ENCODE measurements at regions not wholly inside any gene's neighbourhood (a gene's known extent, or its start where the extent isn't known, plus 50 kb on each side); places are given as distances from the start of the nearest gene placed in this dataset.
"Not testable (repeated sequence)": the region's sequence is repeated elsewhere in the genome, so short reads cannot be mapped to it uniquely, and the experiment has no call there.

GRCh38 chrX:44060221-44060620, 87.0 kb upstream of the NDP start:
- Mint-ChIP-seq H3K27ac (no peak overlapping the region), H3K36me3 (ENCODE audit: low read depth) (no peaks in the 10 kb centered on the region), H3K4me1 (ENCODE audit: low read depth) (peaks cover 7% of the 10 kb centered on the region), H3K27me3 (peaks cover 7% of the 10 kb centered on the region), H3K9me3 (no peaks in the 10 kb centered on the region), H3K4me3 (no peak overlapping the region)

DNA sequence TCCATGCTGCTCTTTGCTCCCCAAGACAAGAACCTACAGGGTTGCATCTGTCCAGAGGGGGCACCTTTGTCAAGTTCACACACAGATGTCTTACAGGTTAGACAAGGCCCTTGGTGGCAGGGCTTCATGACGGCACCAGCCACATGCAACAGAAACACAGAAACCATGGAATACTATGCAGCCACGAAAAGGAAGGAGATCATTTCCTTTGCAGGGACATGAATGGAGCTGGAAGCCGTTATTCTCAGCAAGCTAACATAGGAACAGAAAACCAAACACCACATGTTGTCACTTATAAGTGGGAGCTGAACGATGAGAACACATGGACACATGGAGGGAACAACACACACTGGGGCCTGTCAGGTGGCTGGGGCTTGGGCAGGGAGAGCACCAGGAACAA, 85.1 kb upstream of the NDP start:
- peaks cover 15% of the 10 kb centered on the region for H3K4me1 Mint-ChIP-seq (ENCODE audit: low read depth)
- no peak overlapping the region for H3K4me3 Mint-ChIP-seq
- H3K36me3 Mint-ChIP-seq (ENCODE audit: low read depth): no peaks in the 10 kb centered on the region
- peaks cover 7% of the 10 kb centered on the region for H3K27me3 Mint-ChIP-seq
- H3K27ac Mint-ChIP-seq: no peak overlapping the region
- H3K9me3 Mint-ChIP-seq: no peaks in the 10 kb centered on the region

GRCh38 chrX:44055638-44056037, 82.4 kb upstream of the NDP start:
- peak overlapping the region; percentile 63 for H3K27ac Mint-ChIP-seq
- peaks cover 15% of the 10 kb centered on the region for H3K4me1 Mint-ChIP-seq (ENCODE audit: low read depth)
- no peaks in the 10 kb centered on the region for H3K9me3 Mint-ChIP-seq
- no peaks in the 10 kb centered on the region for H3K36me3 Mint-ChIP-seq (ENCODE audit: low read depth)
- H3K4me3 Mint-ChIP-seq: peak overlapping the region; percentile 32
- H3K27me3 Mint-ChIP-seq: peaks cover 4% of the 10 kb centered on the region

- Mint-ChIP-seq H3K27me3 (peaks cover 4% of the 10 kb centered on the region), H3K4me3 (no peak overlapping the region), H3K9me3 (no peaks in the 10 kb centered on the region), H3K36me3 (ENCODE audit: low read depth) (no peaks in the 10 kb centered on the region), H3K4me1 (ENCODE audit: low read depth) (peaks cover 15% of the 10 kb centered on the region), H3K27ac (peak overlapping the region; percentile 52)
These were observed 81.8 kb upstream of the NDP start for GRCh38 chrX:44054863-44055601.

GRCh38 chrX:44045106-44045505, 71.9 kb upstream of the NDP start:
- not testable (repeated sequence) for H3K4me3 Mint-ChIP-seq; H3K4me1 Mint-ChIP-seq (ENCODE audit: low read depth); H3K27ac Mint-ChIP-seq; H3K27me3 Mint-ChIP-seq; H3K9me3 Mint-ChIP-seq; H3K36me3 Mint-ChIP-seq (ENCODE audit: low read depth)

DNA sequence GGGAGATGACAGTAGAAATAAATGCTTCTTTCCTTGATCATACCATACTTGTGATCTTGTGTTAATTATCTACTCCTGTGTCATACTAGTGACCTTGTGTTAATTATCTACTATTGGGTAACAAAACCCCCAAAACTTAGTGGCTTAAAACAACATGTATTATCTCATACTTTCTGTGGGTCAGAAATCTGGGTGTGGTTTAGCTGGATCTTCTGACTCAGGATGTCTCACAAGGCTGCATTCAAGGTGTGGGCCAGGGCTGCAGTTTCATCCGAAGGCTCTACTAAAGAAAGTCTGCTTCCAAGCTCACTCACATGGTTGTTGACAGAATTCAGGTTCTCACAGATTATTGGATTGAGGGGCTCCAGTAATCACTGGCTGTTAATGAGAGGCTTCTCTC, 70.3 kb upstream of the NDP start:
- Mint-ChIP-seq H3K27ac (no peak overlapping the region), H3K4me3 (no peak overlapping the region), H3K36me3 (ENCODE audit: low read depth) (no peaks in the 10 kb centered on the region), H3K27me3 (no peaks in the 10 kb centered on the region), H3K4me1 (ENCODE audit: low read depth) (no peaks in the 10 kb centered on the region), H3K9me3 (no peaks in the 10 kb centered on the region)

GRCh38 chrX:44042751-44043150, 69.6 kb upstream of the NDP start:
- no peaks in the 10 kb centered on the region for H3K4me1 Mint-ChIP-seq (ENCODE audit: low read depth)

DNA sequence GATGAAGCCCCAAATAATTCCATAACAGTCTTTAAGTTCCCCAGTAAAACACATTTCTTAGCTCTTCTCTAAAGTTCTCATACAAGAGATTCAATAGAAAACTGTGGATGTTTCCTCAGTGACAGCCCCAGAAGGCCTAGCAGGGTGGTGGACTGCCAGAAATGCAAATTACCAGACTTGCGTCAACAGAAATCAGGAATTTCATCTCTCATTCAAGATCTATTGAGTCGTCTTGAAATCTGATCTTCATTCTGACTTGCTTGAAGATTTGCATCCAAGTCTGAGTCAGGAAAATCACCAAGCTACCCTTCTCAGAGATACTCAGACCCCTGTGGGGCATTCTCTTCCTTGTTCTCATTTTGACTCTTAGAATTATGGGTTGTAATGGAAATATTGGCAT, 68.9 kb upstream of the NDP start:
- H3K9me3 Mint-ChIP-seq: no peaks in the 10 kb centered on the region
- no peaks in the 10 kb centered on the region for H3K36me3 Mint-ChIP-seq (ENCODE audit: low read depth)
- no peaks in the 10 kb centered on the region for H3K27me3 Mint-ChIP-seq
- H3K4me1 Mint-ChIP-seq (ENCODE audit: low read depth): no peaks in the 10 kb centered on the region
- no peak overlapping the region for H3K4me3 Mint-ChIP-seq
- no peak overlapping the region for H3K27ac Mint-ChIP-seq

More at GRCh38 chrX:44042751-44043150, 69.6 kb upstream of the NDP start:
- H3K4me3 Mint-ChIP-seq: no peak overlapping the region
- no peaks in the 10 kb centered on the region for H3K27me3 Mint-ChIP-seq
- no peak overlapping the region for H3K27ac Mint-ChIP-seq
- no peaks in the 10 kb centered on the region for H3K9me3 Mint-ChIP-seq
- H3K36me3 Mint-ChIP-seq (ENCODE audit: low read depth): no peaks in the 10 kb centered on the region

DNA sequence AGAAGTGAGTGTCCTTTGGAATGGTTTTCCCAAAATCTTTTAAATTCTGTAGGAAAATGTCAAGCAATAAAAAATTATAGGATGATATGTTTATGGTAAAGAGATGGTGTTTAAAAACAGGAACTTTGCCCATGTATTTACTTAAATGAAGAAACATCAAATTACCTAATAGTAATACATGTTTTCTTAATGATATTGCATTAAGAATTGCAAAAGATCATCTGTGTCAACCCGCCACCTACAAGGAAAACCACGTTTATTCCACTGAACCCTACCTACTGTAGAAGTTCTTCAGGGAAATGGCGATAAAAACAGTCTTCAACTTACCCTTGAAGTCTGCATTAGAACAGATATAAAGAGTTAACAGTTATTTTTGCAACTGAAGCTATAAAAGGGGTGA, 67.2 kb upstream of the NDP start:
- no peak overlapping the region for H3K27ac Mint-ChIP-seq
- H3K36me3 Mint-ChIP-seq (ENCODE audit: low read depth): no peaks in the 10 kb centered on the region
- no peaks in the 10 kb centered on the region for H3K27me3 Mint-ChIP-seq
- H3K4me3 Mint-ChIP-seq: no peak overlapping the region
- H3K9me3 Mint-ChIP-seq: no peaks in the 10 kb centered on the region
- H3K4me1 Mint-ChIP-seq (ENCODE audit: low read depth): no peaks in the 10 kb centered on the region

GRCh38 chrX:44039556-44039955, 66.4 kb upstream of the NDP start:
- no peaks in the 10 kb centered on the region for H3K4me1 Mint-ChIP-seq (ENCODE audit: low read depth)
- no peaks in the 10 kb centered on the region for H3K9me3 Mint-ChIP-seq
- no peaks in the 10 kb centered on the region for H3K27me3 Mint-ChIP-seq
- H3K27ac Mint-ChIP-seq: no peak overlapping the region
- H3K36me3 Mint-ChIP-seq (ENCODE audit: low read depth): no peaks in the 10 kb centered on the region
- H3K4me3 Mint-ChIP-seq: no peak overlapping the region

- no peaks in the 10 kb centered on the region for H3K9me3 Mint-ChIP-seq
- no peak overlapping the region for H3K4me3 Mint-ChIP-seq
- no peaks in the 10 kb centered on the region for H3K36me3 Mint-ChIP-seq (ENCODE audit: low read depth)
- no peak overlapping the region for H3K27ac Mint-ChIP-seq
- H3K4me1 Mint-ChIP-seq (ENCODE audit: low read depth): peaks cover 12% of the 10 kb centered on the region
- no peaks in the 10 kb centered on the region for H3K27me3 Mint-ChIP-seq
These were observed 63.1 kb upstream of the NDP start for GRCh38 chrX:44036336-44036735.

DNA sequence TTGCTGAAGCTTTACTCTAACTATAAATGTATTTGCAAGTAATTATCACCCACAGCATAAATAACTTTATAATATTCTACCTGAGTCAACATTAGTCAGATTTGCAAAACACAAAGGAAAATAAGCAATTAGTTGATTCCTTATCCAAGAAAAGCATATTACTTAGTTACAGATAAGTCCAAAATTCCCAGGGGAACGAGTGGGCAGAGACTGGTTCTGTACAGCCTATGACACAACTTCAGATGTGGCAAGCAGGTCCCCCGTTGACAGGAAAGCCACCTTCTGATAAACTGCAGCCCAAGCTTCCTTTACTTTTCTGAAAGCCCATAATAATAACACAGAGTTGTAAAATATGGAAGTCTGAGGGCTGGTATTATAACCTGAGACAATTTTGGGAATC, 62.4 kb upstream of the NDP start:
- Mint-ChIP-seq H3K27ac (no peak overlapping the region), H3K27me3 (no peaks in the 10 kb centered on the region)

DNA sequence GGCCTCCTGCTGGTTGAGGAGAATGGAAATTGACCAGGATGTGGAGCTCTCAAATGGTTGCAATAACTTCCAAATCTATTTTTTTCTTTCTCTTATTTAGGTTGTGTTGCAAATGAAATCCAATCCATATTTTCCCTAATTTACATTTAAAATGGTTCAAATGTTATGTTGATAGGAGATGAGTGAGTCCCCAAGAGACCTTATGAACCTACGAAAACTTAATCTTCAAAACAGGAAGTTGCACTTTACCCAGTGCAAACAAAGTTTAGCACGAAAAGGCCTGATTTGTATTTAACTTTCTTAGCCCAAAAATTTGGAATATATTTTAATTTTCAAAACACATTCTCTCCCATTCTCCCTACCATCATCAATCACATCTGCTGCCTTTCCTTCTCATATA, 59.3 kb upstream of the NDP start:
- peaks cover 12% of the 10 kb centered on the region for H3K4me1 Mint-ChIP-seq (ENCODE audit: low read depth)
- H3K36me3 Mint-ChIP-seq (ENCODE audit: low read depth): no peaks in the 10 kb centered on the region
- no peak overlapping the region for H3K4me3 Mint-ChIP-seq
- H3K9me3 Mint-ChIP-seq: no peaks in the 10 kb centered on the region
- no peaks in the 10 kb centered on the region for H3K27me3 Mint-ChIP-seq
- H3K27ac Mint-ChIP-seq: peak overlapping the region; percentile 58

More for the DNA sequence above, 62.4 kb upstream of the NDP start:
- Mint-ChIP-seq H3K9me3 (no peaks in the 10 kb centered on the region), H3K36me3 (ENCODE audit: low read depth) (no peaks in the 10 kb centered on the region), H3K4me1 (ENCODE audit: low read depth) (peaks cover 12% of the 10 kb centered on the region), H3K4me3 (no peak overlapping the region)

GRCh38 chrX:44025555-44025954, 52.4 kb upstream of the NDP start:
- peaks cover 8% of the 10 kb centered on the region for H3K4me1 Mint-ChIP-seq (ENCODE audit: low read depth)
- no peak overlapping the region for H3K4me3 Mint-ChIP-seq
- H3K27ac Mint-ChIP-seq: no peak overlapping the region
- H3K9me3 Mint-ChIP-seq: no peaks in the 10 kb centered on the region
- H3K27me3 Mint-ChIP-seq: no peaks in the 10 kb centered on the region
- no peaks in the 10 kb centered on the region for H3K36me3 Mint-ChIP-seq (ENCODE audit: low read depth)

Measured in stimulated activated naive CD8-positive, alpha-beta T cell treated with anti-CD3 and anti-CD28 coated beads, Interleukin-15, Interleukin-2, amounts not matched to agents 100 ng/mL and 50 ng/mL, for 24 hours (primary cell).